ENCODE measurements at regions not wholly inside any gene's neighbourhood (a gene's known extent, or its start where the extent isn't known, plus 50 kb on each side); places are given as distances from the start of the nearest gene placed in this dataset.

DNA sequence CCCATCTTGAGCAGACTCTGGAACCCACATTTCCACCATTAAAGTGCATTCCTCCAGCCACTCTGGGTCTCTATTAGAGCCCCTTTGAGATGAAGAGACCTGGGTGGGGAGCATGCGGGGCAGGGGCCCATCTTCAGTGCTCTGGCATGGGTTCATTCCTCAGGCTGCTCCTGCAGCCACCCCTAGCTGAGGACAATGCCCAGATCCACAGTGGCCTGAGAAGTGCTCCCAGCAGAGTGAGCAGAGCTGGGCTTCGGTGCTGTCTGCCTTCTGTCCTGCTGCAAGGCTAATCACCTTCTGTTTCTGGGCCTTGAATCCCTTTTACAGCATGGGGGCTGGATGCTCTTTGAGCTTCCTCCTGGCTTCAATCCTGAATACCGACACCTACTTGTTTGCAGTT lies 169.8 kb downstream of the TRIM43 start:
- TF ChIP-seq, protein P1, sequence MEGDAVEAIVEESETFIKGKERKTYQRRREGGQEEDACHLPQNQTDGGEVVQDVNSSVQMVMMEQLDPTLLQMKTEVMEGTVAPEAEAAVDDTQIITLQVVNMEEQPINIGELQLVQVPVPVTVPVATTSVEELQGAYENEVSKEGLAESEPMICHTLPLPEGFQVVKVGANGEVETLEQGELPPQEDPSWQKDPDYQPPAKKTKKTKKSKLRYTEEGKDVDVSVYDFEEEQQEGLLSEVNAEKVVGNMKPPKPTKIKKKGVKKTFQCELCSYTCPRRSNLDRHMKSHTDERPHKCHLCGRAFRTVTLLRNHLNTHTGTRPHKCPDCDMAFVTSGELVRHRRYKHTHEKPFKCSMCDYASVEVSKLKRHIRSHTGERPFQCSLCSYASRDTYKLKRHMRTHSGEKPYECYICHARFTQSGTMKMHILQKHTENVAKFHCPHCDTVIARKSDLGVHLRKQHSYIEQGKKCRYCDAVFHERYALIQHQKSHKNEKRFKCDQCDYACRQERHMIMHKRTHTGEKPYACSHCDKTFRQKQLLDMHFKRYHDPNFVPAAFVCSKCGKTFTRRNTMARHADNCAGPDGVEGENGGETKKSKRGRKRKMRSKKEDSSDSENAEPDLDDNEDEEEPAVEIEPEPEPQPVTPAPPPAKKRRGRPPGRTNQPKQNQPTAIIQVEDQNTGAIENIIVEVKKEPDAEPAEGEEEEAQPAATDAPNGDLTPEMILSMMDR (IDR thresholded peaks at IDR 0.05), result no peak
- TF ChIP-seq POLR2A (IDR thresholded peaks at IDR 0.05; ENCODE audit: low read length) (no peak), CBX8 (IDR thresholded peaks at IDR 0.05) (no peak), MAFK (IDR thresholded peaks at IDR 0.05; ENCODE audit: partially characterized antibody) (no peak)
- TF ChIP-seq, protein P2, sequence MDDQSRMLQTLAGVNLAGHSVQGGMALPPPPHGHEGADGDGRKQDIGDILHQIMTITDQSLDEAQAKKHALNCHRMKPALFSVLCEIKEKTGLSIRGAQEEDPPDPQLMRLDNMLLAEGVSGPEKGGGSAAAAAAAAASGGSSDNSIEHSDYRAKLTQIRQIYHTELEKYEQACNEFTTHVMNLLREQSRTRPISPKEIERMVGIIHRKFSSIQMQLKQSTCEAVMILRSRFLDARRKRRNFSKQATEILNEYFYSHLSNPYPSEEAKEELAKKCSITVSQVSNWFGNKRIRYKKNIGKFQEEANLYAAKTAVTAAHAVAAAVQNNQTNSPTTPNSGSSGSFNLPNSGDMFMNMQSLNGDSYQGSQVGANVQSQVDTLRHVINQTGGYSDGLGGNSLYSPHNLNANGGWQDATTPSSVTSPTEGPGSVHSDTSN (IDR thresholded peaks at IDR 0.05), result no peak
